ENCODE measurements at regions not wholly inside any gene's neighbourhood (a gene's known extent, or its start where the extent isn't known, plus 50 kb on each side); places are given as distances from the start of the nearest gene placed in this dataset.

GRCh38 chr20:57080796-57081195 is 185.6 kb downstream of the BMP7 start:
- DNase-seq (ENCODE audit: low spot score): no peak

DNA sequence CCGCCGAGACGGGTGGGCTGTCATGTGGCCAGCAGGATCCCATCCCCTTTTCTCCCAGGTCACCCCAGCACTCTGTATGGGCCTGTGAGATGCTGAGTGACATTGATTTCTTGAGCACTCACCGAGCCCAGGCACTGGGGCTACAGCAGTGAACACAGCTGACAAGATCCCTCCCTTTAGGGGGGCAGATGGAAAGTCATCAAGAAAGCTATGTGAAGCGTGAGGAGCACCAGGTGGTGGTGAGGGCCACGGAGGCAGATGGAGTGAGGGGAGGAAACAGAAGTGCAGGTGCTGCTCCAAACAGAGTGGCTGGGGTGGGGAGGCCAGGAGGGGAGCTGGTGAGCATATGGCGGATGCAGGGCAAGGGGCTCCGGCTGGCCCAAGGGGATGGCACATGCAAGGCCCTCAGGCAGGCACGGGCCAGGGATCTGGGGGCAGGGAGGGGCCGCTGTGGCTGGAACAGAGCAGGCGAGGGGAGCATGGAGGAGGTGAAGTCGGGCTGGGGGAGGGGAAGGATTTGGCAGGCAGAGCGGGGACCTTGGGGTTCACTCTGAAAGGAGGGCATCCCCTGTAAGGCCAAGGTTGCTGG is 184.0 kb downstream of the BMP7 start:
- no peak for DNase-seq (ENCODE audit: low spot score)

DNA sequence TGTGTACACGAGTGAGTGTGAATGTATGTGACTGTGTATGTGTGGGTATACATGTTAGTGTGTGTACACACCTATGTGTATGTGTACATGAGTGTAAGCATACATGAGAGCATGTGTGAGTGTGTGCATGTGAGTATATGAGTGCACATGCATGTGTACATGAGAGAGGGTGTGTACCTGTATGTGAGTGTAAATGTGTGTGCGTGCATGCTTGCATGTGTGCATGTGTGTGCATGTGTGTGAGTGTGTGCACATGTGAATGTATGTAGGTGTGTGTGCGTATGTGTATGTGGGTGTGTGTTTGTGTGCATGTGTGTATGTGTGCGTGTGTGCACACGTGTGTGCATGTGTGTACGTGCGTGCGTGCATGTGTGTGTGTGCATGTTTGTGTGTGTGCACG is 183.4 kb downstream of the BMP7 start:
- DNase-seq (ENCODE audit: low spot score): no peak

GRCh38 chr20:57086066-57086465 is 180.4 kb downstream of the BMP7 start:
- DNase-seq (ENCODE audit: low spot score): no peak

DNA sequence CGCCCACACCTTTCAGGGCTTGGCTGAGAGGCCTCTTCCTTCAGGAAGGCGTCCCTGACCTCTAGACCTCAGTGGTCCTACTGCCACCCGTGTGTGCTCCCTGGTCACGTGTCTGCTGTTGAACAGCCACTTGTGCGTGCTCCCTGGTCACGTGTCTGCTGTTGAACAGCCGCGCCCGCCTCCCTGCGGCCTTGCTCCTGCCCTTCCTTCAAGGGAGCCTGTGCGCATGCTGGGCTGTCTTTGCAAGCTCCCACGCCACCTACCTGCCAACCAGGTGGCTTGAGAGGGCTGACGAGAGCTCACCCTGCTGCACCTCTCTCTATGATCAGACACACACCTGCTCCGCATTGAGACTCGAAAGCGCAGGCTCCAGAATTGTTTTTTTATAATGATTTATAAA is 179.3 kb downstream of the BMP7 start:
- no peak for DNase-seq (ENCODE audit: low spot score)

- DNase-seq (ENCODE audit: low spot score): no peak
Measured at GRCh38 chr20:57087705-57088104, 178.7 kb downstream of the BMP7 start.

- DNase-seq (ENCODE audit: low spot score): no peak
Measured at GRCh38 chr20:57088436-57088835, 178.0 kb downstream of the BMP7 start.

GRCh38 chr20:57089699-57090144 is 176.7 kb downstream of the BMP7 start:
- peak; percentile 91 for DNase-seq (ENCODE audit: low spot score)

GRCh38 chr20:57090590-57091560 is 175.6 kb downstream of the BMP7 start:
- DNase-seq (ENCODE audit: low spot score): no peak

- no peak for DNase-seq (ENCODE audit: low spot score)
Measured at GRCh38 chr20:57091748-57092111, 174.7 kb downstream of the BMP7 start.

DNA sequence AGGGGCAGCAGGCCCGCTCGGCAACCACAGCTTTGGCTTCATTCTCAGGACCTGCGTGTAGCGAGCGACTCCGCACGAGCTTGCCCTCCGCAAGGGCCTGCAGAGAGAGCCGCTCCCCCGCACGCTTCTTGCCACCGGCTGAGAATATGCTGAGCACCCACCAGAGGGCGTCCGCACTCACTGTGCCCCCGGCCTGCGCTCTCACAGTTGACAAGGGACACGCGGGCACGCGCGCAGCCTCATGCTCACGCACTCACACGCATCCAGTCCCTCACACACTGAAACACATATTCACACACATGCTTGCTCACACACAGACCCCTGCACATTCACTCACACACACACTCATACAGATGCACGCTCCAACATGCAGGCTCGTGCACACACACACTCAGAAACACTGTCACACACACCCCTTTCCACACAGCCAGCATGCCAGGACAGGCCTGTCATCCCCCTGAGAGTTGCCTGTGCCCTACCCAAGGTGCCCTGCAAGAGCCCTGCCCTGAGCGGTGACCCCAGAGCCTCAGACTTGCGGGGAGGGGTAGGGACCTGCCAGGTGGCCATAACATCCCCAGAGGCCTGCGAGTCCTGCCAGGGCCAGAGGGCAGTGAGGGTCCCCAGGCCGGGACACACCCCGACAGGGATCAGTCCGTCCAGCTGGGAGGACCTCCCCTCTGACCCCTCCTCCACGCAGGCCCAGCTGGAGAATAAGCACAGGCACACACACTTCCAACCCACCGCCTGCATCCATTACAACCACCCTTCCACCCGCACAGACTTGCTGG is 174.1 kb downstream of the BMP7 start:
- peak; percentile 87 for DNase-seq (ENCODE audit: low spot score)

GRCh38 chr20:57092900-57093530 is 173.4 kb downstream of the BMP7 start:
- DNase-seq (ENCODE audit: low spot score): no peak

- DNase-seq (ENCODE audit: low spot score): no peak
Measured at GRCh38 chr20:57093766-57094165, 172.7 kb downstream of the BMP7 start.

DNA sequence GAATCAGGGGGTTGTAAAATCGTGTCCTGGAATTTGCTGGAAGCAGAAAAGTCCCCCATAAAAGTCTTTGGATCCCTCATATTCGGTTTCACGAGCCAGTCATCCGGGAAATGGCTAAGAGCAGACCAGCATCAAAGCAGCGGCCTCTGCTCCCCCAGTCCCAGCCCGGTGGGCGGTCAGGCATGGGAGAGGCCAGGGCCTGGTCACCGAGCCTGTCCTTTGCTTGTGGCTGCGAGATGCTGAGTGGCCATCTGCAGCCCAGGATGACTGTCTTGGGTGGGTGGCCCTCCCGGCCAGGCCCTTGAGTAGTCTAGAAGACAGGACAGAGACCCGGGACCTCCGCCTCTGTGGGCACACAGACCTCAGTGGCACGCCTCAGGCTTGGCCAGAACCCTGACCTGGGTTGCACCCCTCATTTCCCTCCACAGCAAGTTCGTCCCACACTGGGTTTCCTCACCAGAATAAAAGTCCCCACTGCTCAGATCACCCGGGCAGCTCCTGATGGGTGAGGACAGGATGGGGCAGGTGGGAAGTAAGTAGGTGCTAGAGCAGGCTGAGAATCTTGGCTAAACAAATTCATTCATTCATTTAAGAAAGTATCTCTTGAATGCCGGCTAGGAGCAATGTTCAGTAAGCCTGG is 172.1 kb downstream of the BMP7 start:
- DNase-seq (ENCODE audit: low spot score): no peak

- no peak for DNase-seq (ENCODE audit: low spot score)
Measured at GRCh38 chr20:57094991-57095390, 171.4 kb downstream of the BMP7 start.

GRCh38 chr20:57095426-57095825 is 171.0 kb downstream of the BMP7 start:
- DNase-seq (ENCODE audit: low spot score): no peak

DNA sequence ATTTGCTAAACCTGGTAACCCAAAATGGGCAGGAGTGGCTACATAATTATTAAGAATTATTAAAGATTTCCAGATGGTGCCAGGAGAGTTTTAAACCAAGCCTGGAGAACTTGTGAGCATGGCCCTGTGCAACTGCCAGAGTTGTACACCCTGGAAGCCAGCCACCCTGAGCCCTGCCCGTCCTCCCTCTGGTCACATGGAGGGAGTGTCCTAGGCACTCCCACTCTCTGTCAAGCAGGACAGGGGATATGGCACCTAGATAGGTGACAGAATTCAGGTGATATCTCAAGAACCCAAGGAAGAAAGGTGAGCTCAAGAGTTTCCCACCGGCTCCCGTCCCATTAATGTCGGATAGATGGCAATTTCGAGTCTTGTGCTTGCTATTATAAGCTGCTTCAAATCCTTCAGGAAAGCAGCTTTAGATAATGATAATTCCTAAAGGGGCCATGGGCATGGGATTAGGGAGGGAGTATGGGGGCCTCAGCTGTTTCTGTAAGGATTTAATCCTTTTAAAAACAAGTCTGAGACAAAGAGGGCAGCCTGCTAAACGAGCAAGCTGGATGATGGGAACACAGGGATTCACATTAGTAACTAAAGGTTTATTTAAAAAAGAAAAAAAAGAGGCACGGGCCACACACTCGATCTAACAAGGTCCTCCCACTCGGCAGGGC is 169.1 kb downstream of the BMP7 start:
- DNase-seq (ENCODE audit: low spot score): no peak

- DNase-seq (ENCODE audit: low spot score): peak; percentile 32
Measured at GRCh38 chr20:57102160-57102559, 164.3 kb downstream of the BMP7 start.

- no peak for DNase-seq (ENCODE audit: low spot score)
Measured at GRCh38 chr20:57102566-57102965, 163.9 kb downstream of the BMP7 start.

DNA sequence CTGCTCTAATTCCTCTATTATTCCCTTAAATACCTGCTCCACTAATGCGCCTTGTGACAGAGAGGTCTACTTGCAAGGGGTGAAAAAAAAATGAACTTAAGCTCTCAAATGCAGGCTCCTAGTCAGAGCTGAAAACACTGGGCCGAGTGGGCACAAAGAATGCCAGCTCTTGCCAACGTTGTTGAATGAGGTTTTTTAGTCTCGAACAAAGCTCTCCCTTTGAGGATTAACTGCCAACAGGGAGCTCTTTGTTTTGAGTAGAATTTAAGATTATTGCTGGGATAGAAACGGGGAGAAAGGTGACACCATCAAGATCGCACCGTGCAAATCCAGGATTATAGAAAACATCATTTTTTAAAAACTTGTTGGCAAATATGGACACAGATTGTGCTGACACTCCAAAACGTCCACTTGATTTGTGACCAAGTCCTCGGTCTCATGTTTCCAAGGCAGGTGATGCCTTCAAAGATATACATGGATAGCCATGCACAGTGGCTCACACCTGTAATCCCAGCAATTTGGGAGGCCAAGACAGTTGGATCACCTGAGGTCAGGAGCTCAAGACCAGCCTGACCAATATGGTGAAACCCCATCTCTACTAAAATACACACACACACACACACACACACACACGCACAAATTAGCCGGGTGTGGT is 163.2 kb downstream of the BMP7 start:
- DNase-seq (ENCODE audit: low spot score): no peak

GRCh38 chr20:57104113-57104512 is 162.3 kb downstream of the BMP7 start:
- DNase-seq (ENCODE audit: low spot score): peak; percentile 44

All from HuH-7.5 (cell line).